ENCODE measurements at regions not wholly inside any gene's neighbourhood (a gene's known extent, or its start where the extent isn't known, plus 50 kb on each side); places are given as distances from the start of the nearest gene placed in this dataset.

- FAIRE-seq: no peak
- Histone ChIP-seq H3K27ac (ENCODE audit: low read depth, low read length) (peak overlapping the region; percentile 79), H2BK15ac (ENCODE audit: low read length) (no peak overlapping the region)
Measured at GRCh38 chr12:115873451-115874082, 403.9 kb downstream of the MED13L start.

More at GRCh38 chr12:115873451-115874082, 403.9 kb downstream of the MED13L start:
- Histone ChIP-seq H2BK5ac (ENCODE audit: low read depth, low read length) (peak overlapping the region; percentile 84; the same call in 1 of the 2 replicates), H3K56ac (replicated peaks; ENCODE audit: insufficient read length, low read depth, low read length) (no peak overlapping the region), H3K4me1 (replicated peaks in 1 of 4; ENCODE audit: control insufficient read depth in 3 of 4, insufficient read depth in 4 of 4, low read length in 3 of 4) (peaks cover 11 to 23% (median 16%) of the 10 kb centered on the region in 4 experiments), H3K23ac (ENCODE audit: insufficient read length) (no peak overlapping the region), H3K14ac (ENCODE audit: insufficient read length) (no peak overlapping the region), H4K8ac (ENCODE audit: extremely low read depth, insufficient read depth, low read length) (no peak overlapping the region), H4K20me1 (replicated peaks in 1 of 2; ENCODE audit: control insufficient read depth in 1 of 2, insufficient read depth in 2 of 2, low read length in 2 of 2) (no peaks in the 10 kb centered on the region), H4K5ac (ENCODE audit: insufficient read length, low read depth, low read length) (no peak overlapping the region), H3K27me3 (replicated peaks in 1 of 4; ENCODE audit: control insufficient read depth in 3 of 4, extremely low read depth in 1 of 4, insufficient read depth in 3 of 4, low read length in 3 of 4) (no peaks in the 10 kb centered on the region), H3K79me2 (ENCODE audit: control insufficient read depth in 1 of 2, insufficient read depth in 2 of 2, low read length in 2 of 2) (no peaks in the 10 kb centered on the region), H3K9me3 (ENCODE audit: insufficient read depth in 2 of 2, low read depth in 1 of 2, low read length in 1 of 2) (no peaks in the 10 kb centered on the region), H3K18ac (ENCODE audit: extremely low read depth, low read length) (peak overlapping the region; percentile 72), H2AK5ac (ENCODE audit: low read depth, low read length) (no peak overlapping the region; the same call in 1 of the 2 replicates), H3K4ac (replicated peaks; ENCODE audit: insufficient read length, low read depth, low read length) (peak overlapping the region; percentile 88), H3K4me2 (ENCODE audit: insufficient read depth in 1 of 2, low read depth in 2 of 2, low read length in 2 of 2) (peak overlapping the region; percentile 45 to 49; a peak in 3 of 4 replicates), H4K91ac (replicated peaks; ENCODE audit: insufficient read length, low read length) (peak overlapping the region; percentile 48), H2AFZ (ENCODE audit: low read length) (peak overlapping the region; percentile 36; the same call in 1 of the 2 replicates), H2BK12ac (ENCODE audit: low read depth, low read length) (peak overlapping the region; percentile 93; the same call in 1 of the 2 replicates), H2BK20ac (ENCODE audit: low read length) (peak overlapping the region; percentile 95), H3K36me3 (ENCODE audit: control insufficient read depth in 2 of 4, insufficient read depth in 4 of 4, low read length in 3 of 4) (no peaks in the 10 kb centered on the region), H3K79me1 (ENCODE audit: low read depth, low read length) (no peaks in the 10 kb centered on the region), H2BK120ac (replicated peaks; ENCODE audit: low read depth, low read length) (peak overlapping the region; percentile 26), H3K23me2 (ENCODE audit: low read depth, low read length) (no peaks in the 10 kb centered on the region), H3K4me3 (ENCODE audit: extremely low read depth in 1 of 4, insufficient read depth in 2 of 4, low read depth in 3 of 4, low read length in 4 of 4) (peak overlapping the region in 1 of 4 experiments; percentile 39; a peak in 1 of 8 replicates), H3K9ac (replicated peaks in 1 of 4; ENCODE audit: extremely low read depth in 1 of 4, low read depth in 3 of 4, low read length in 3 of 4) (peak overlapping the region in 3 of 4 experiments; percentile 6 to 34 (median 22); a peak in 1 of 7 replicates)
- WGBS, 2 experiments (ENCODE audit: extremely low coverage in 1 of 2, insufficient coverage in 1 of 2, insufficient read length in 1 of 2, insufficient replicate concordance in 2 of 2, low coverage in 1 of 2, low lambda C conversion rate in 2 of 2, missing lambda C conversion rate in 1 of 2): 76% methylated on average over 3 of the region's 3 CpGs; no CpG with 5 or more reads in 1 of the 2 experiments
- 0 out of 4 replicates have a peak, but pooled peaks of 1 of the 2 experiments have one; percentile 63 for TF ChIP-seq HDAC2 (IDR thresholded peaks at IDR 0.05; ENCODE audit: borderline replicate concordance in 1 of 2, low read depth in 2 of 2, low read length in 2 of 2)
- TF ChIP-seq YY1 (IDR thresholded peaks at IDR 0.05; ENCODE audit: low read depth, low read length): no peak
- no peak for TF ChIP-seq SP1 (IDR thresholded peaks at IDR 0.05; ENCODE audit: low read depth, low read length)
- TF ChIP-seq SAP30 (IDR thresholded peaks at IDR 0.05; ENCODE audit: insufficient read depth, insufficient replicate concordance, low read length): no peak
- TF ChIP-seq KDM1A (IDR thresholded peaks at IDR 0.05; ENCODE audit: borderline replicate concordance, low read length): 0 out of 2 replicates have a peak, but pooled peaks have one; percentile 60
- POLR2A ChIA-PET (ENCODE audit: partially characterized antibody): interaction anchor here (0.6 to 1.8 kb wide), 5 partner anchors 11 to 71 kb away, joined by 3 to 8 read pairs (median 4); no protein-coding TSS in a partner anchor
- CTCF ChIA-PET (ENCODE audit: partially characterized antibody): interaction anchor here (0.5 to 5.5 kb wide), 11 partner anchors 8 to 1893 kb away, joined by 3 to 35 read pairs (median 6); no protein-coding TSS in a partner anchor
- DNase-seq (ENCODE audit: low read depth in 1 of 2, low spot score in 2 of 2): no peak

Measured in H1 (cell line).